ENCODE measurements at regions not wholly inside any gene's neighbourhood (a gene's known extent, or its start where the extent isn't known, plus 50 kb on each side); places are given as distances from the start of the nearest gene placed in this dataset.

GRCh38 chr5:91433861-91434260 is 50.7 kb upstream of the ARRDC3 start:
- DNase-seq (ENCODE audit: low spot score): no peak

Data from HuH-7 (cell line).